Caco-2 (cell line): ENCODE measurements at regions not wholly inside any gene's neighbourhood (a gene's known extent, or its start where the extent isn't known, plus 50 kb on each side); places are given as distances from the start of the nearest gene placed in this dataset.

Experiments
- BruUV-seq: library from RNA; stranded (reverse); fragments of 400-500 nt; replicated peaks from 2 replicates; lab custom pipeline; 2021; lab: Mats Ljungman, UMichigan
- CTCF ChIA-PET: fragments of 300-600 bp; sonication (Branson Sonifier 250); formaldehyde crosslinking; loops from one replicate; lab custom pipeline; 2022; ENCODE audit warnings: antibody characterized with exemption; lab: Charles Lee
- POLR2A ChIA-PET: fragments of 300-600 bp; sonication (Branson Sonifier 250); formaldehyde crosslinking; loops from one replicate; lab custom pipeline; 2022; ENCODE audit warnings: antibody characterized with exemption; lab: Charles Lee
- DNase-seq, 2 experiments: peaks; one replicate each; pipeline versions ENCODE4 v3.0.0 to v3.0.0-alpha.2; 2020 to 2022
- H3K27me3 ChIP-seq: replicated peaks from 2 replicates; pipeline ENCODE4 v1.6.0; 2011; ENCODE audit warnings: low read length; ENCODE audit not compliant: control insufficient read depth, insufficient read depth
- H3K36me3 ChIP-seq: 2 replicates; pipeline ENCODE4 v1.5.1; 2011; ENCODE audit warnings: low read length; ENCODE audit not compliant: control insufficient read depth, insufficient read depth
- H3K4me1 ChIP-seq: fragments of 250-450 bp; sonication (Bioruptor Pico); 2 replicates; pipeline ENCODE4 v1.5.1; 2020; ENCODE audit warnings: mild to moderate bottlenecking
- H3K4me3 ChIP-seq: 2 replicates; pipeline ENCODE4 v1.5.1; 2011; ENCODE audit warnings: low read depth, mild to moderate bottlenecking, control low read depth, low read length
- H3K9me3 ChIP-seq: fragments of 250-450 bp; sonication (Bioruptor Pico); 2 replicates; pipeline ENCODE4 v1.5.1; 2020; ENCODE audit warnings: mild to moderate bottlenecking, moderate library complexity
- H3K27ac Mint-ChIP-seq: one replicate; pipeline ENCODE4 v1.8.0; 2022; ENCODE audit warnings: mixed read lengths; ENCODE audit not compliant: unreplicated experiment
- H3K27me3 Mint-ChIP-seq: one replicate; pipeline ENCODE4 v1.8.0; 2022; ENCODE audit warnings: mixed read lengths; ENCODE audit not compliant: insufficient read depth, unreplicated experiment
- H3K36me3 Mint-ChIP-seq: one replicate; pipeline ENCODE4 v1.8.0; 2022; ENCODE audit warnings: mild to moderate bottlenecking, mixed read lengths; ENCODE audit not compliant: insufficient read depth, unreplicated experiment
- H3K4me1 Mint-ChIP-seq: one replicate; pipeline ENCODE4 v1.8.0; 2022; ENCODE audit warnings: low read depth, mixed read lengths; ENCODE audit not compliant: unreplicated experiment
- H3K4me3 Mint-ChIP-seq: one replicate; pipeline ENCODE4 v1.8.0; 2022; ENCODE audit warnings: mild to moderate bottlenecking, moderate library complexity, mixed read lengths; ENCODE audit not compliant: unreplicated experiment
- H3K9me3 Mint-ChIP-seq: one replicate; pipeline ENCODE4 v1.8.0; 2022; ENCODE audit warnings: mixed read lengths; ENCODE audit not compliant: unreplicated experiment
- intact Hi-C: fragments of 100-400 bp; cut with micrococcal nuclease; formaldehyde crosslinking; loops from one replicate; pipeline ENCODE4 v1.10.0; 2022; ENCODE audit not compliant: unreplicated experiment
- TF ChIP-seq, protein P1 (sequence below), 2 experiments: fragments of 200-600 bp in 1 of 2; IDR thresholded peaks; 1 replicate in 1 of 2; 2 replicates in 1 of 2; pipeline versions ENCODE4 v1.5.1 to v1.8.0; 2011 to 2022; ENCODE audit warnings: antibody characterized with exemption in 1 of 2, control low read depth in 1 of 2, inconsistent platforms in 1 of 2, low read depth in 1 of 2, low read length in 1 of 2, mild to moderate bottlenecking in 1 of 2, moderate library complexity in 1 of 2; ENCODE audit not compliant: insufficient read depth in 1 of 2, severe bottlenecking in 1 of 2, unreplicated experiment in 1 of 2

DNA sequence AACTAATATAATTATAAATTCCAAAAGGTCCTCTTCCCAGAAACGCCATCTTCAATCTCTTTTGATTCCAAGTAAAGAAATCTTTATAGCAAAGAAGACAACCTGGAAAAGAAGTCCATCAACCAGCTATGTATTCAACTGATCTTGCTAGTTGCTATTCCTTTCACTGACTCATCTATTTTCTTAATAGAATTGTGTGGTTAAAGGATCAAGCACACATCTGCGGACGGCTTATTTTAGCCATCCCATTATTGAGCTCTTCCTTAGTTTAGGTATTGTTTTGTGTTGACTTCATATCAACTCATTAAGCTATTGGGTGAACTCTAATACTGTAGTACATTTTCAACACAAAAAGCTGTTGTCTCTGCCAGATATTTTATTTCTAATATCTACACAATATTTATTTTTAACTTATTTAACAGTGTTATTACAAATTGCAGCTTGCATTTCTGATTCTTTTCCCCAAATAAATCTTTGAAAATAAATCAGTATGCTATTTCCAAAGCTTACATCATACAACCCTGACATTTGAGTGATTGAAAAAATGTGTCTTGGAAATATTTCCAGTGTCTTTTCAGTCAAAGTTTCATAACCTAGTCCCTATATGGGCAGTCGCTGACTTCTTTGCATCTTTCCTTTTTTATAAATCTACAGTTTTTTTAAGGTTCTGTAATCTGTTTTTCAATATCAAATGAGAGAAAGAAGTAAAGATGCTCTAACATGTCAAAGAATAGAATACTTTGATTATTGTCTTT lies 158.8 kb upstream of the SPRY2 start:
- Mint-ChIP-seq H3K27me3 (peaks cover 19% of the 10 kb centered on the region), H3K36me3 (no peaks in the 10 kb centered on the region), H3K27ac (no peak overlapping the region), H3K4me1 (no peaks in the 10 kb centered on the region), H3K9me3 (peaks cover under 1% of the 10 kb centered on the region), H3K4me3 (no peak overlapping the region)
- no TSS peak for BruUV-seq
- Histone ChIP-seq H3K9me3 (no peaks in the 10 kb centered on the region), H3K36me3 (no peaks in the 10 kb centered on the region), H3K4me1 (no peaks in the 10 kb centered on the region), H3K4me3 (no peak overlapping the region), H3K27me3 (no peaks in the 10 kb centered on the region)
- intact Hi-C loops: no loop called here
- DNase-seq: no peak
- TF ChIP-seq, protein P1, sequence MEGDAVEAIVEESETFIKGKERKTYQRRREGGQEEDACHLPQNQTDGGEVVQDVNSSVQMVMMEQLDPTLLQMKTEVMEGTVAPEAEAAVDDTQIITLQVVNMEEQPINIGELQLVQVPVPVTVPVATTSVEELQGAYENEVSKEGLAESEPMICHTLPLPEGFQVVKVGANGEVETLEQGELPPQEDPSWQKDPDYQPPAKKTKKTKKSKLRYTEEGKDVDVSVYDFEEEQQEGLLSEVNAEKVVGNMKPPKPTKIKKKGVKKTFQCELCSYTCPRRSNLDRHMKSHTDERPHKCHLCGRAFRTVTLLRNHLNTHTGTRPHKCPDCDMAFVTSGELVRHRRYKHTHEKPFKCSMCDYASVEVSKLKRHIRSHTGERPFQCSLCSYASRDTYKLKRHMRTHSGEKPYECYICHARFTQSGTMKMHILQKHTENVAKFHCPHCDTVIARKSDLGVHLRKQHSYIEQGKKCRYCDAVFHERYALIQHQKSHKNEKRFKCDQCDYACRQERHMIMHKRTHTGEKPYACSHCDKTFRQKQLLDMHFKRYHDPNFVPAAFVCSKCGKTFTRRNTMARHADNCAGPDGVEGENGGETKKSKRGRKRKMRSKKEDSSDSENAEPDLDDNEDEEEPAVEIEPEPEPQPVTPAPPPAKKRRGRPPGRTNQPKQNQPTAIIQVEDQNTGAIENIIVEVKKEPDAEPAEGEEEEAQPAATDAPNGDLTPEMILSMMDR (IDR thresholded peaks at IDR 0.05; ENCODE audit: insufficient read depth in 1 of 2, low read depth in 1 of 2, low read length in 1 of 2, severe bottlenecking in 1 of 2, unreplicated experiment in 1 of 2): no peak
- ChIA-PET POLR2A (no interaction called here), CTCF (no interaction called here)

DNA sequence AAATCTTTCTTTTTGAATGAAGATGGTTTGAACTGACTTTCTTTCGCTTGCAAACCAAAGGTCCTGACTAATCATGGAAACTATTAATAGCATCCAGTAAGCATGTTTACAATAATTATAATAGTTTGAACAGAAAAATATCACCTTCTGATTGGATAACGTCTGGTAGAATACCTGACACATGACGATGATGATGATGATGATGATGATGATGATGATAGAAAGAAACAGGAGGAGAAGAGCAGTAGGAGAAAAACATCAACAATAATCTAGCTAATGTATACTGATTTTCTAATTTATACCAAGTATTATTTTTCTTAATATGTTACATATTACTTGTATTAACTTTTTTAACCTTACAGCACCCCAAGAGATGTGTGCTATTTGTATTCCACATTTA lies 157.5 kb upstream of the SPRY2 start:
- no peaks in the 10 kb centered on the region for H3K36me3 Mint-ChIP-seq
- H3K27ac Mint-ChIP-seq: no peak overlapping the region
- peaks cover 19% of the 10 kb centered on the region for H3K27me3 Mint-ChIP-seq
- no peaks in the 10 kb centered on the region for H3K9me3 ChIP-seq
- no peaks in the 10 kb centered on the region for H3K9me3 Mint-ChIP-seq
- no peak for DNase-seq
- H3K4me1 Mint-ChIP-seq: no peaks in the 10 kb centered on the region
- TF ChIP-seq, protein P1 (IDR thresholded peaks at IDR 0.05; ENCODE audit: insufficient read depth in 1 of 2, low read depth in 1 of 2, low read length in 1 of 2, severe bottlenecking in 1 of 2, unreplicated experiment in 1 of 2): no peak
- no peak overlapping the region for H3K4me3 ChIP-seq
- no peaks in the 10 kb centered on the region for H3K36me3 ChIP-seq
- ChIA-PET POLR2A (no interaction called here), CTCF (no interaction called here)
- H3K4me3 Mint-ChIP-seq: no peak overlapping the region
- no peaks in the 10 kb centered on the region for H3K4me1 ChIP-seq
- BruUV-seq: no TSS peak
- intact Hi-C loops: no loop called here
- H3K27me3 ChIP-seq: no peaks in the 10 kb centered on the region

DNA sequence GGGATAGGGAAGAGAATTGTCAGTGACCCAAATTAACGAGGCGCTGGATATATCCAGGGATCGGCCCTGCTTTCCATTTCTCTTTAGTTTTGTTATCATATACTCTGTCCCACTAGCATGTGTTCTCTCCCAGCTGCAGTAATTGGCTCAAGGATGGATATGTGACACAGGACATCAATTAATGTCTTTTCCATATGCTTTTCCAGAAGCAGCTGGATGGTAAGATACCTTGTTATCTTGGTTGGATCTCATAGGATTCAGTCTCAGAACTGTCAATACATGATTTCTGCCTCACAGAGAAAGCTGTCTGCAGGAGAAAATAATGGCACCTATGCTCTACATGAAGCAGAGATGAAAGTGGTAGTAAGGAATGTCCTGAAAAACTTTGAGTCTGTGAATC lies 157.1 kb upstream of the SPRY2 start:
- H3K27me3 ChIP-seq: no peaks in the 10 kb centered on the region
- H3K27me3 Mint-ChIP-seq: peaks cover 19% of the 10 kb centered on the region
- no peaks in the 10 kb centered on the region for H3K9me3 ChIP-seq
- no peak overlapping the region for H3K4me3 ChIP-seq
- H3K27ac Mint-ChIP-seq: no peak overlapping the region
- H3K4me1 ChIP-seq: no peaks in the 10 kb centered on the region
- H3K36me3 Mint-ChIP-seq: no peaks in the 10 kb centered on the region
- intact Hi-C loops: no loop called here
- TF ChIP-seq, protein P1 (IDR thresholded peaks at IDR 0.05; ENCODE audit: insufficient read depth in 1 of 2, low read depth in 1 of 2, low read length in 1 of 2, severe bottlenecking in 1 of 2, unreplicated experiment in 1 of 2): no peak
- ChIA-PET CTCF (no interaction called here), POLR2A (no interaction called here)
- no peaks in the 10 kb centered on the region for H3K9me3 Mint-ChIP-seq
- H3K36me3 ChIP-seq: no peaks in the 10 kb centered on the region
- no peak for DNase-seq
- H3K4me1 Mint-ChIP-seq: no peaks in the 10 kb centered on the region
- no TSS peak for BruUV-seq
- H3K4me3 Mint-ChIP-seq: no peak overlapping the region
